Cardiac septum (tissue), 1 donor: ENCODE measurements at regions not wholly inside any gene's neighbourhood (a gene's known extent, or its start where the extent isn't known, plus 50 kb on each side); places are given as distances from the start of the nearest gene placed in this dataset.
"Not testable (repeated sequence)": the region's sequence is repeated elsewhere in the genome, so short reads cannot be mapped to it uniquely, and the experiment has no call there.

ENCODE experiments used
- DNase-seq: peaks from one replicate; pipeline ENCODE4 v3.0.0-alpha.2; 2020; ENCODE audit warnings: low spot score
- intact Hi-C: fragments of 100-400 bp; cut with DNase I; formaldehyde crosslinking; loops from one replicate; pipeline ENCODE4 v1.14.0; 2022
- donor health status: DM: no; HTN: no; CAD: no.

DNA sequence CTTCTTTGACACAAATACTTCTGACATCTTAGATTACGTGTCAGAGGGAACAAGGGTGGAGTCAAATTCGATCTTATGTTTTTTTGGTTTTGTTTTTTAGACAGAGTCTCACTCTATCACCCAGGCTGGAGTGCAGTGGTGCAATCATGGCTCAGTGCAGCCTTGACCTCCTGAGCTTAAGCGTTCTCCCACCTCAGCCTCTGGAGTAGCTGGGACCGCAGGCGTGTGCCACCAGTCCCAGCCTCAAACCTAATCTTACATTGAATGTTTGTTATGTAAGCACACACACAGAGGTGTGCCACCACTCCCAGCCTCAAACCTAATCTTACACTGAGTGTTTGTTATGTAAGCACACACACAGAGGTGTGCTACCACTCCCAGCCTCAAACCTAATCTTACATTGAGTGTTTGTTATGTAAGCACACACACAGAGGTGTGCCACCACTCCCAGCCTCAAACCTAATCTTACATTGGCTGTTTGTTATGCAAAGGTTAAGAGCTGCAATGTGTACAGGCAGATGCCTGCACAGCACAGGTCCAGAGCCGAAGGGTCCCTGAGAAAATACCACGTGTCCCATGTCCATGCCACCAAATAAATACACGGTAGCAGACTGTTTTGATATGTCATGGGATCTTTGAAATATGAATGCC, 118.0 kb downstream of the ATP6V0E2 start:
- intact Hi-C loops, result not testable (repeated sequence)

GRCh38 chr7:149992366-149992765, 118.6 kb downstream of the ATP6V0E2 start:
- intact Hi-C loops, DNase-seq: not testable (repeated sequence)

More for the DNA sequence above, 118.0 kb downstream of the ATP6V0E2 start:
- DNase-seq, result not testable (repeated sequence)

DNA sequence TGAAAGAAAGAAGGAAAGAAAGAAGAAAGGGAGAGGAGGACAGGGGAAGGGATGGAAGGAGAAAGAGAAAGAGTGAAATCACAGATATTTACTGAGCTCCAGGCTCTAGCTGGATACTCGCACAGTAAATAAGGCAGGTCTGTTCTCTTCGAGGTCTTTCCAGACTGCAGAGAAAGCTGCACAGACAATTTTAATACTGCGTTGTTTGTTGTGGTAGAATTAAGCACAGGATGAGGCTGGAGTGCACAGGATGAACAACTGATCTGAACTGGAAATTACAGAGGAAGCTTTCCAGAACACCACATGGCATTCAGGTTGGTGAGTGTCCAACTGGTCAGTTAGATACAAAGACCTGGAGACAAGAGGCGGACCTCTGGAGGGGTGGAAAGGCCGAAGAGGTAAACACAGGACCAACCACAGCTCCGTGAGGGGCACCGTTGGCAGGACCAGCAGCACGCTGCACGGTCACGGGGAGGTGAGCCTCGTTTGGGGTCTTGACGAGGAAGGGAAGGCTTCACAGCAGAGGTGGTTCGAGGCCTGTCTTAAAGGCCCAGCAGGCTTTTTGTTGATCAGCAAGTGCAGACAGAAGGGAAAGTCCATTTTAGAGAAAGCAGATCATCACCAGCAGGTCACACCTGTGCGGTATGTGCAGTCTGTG, 121.7 kb downstream of the ATP6V0E2 start:
- intact Hi-C loops, DNase-seq: not testable (repeated sequence)

DNA sequence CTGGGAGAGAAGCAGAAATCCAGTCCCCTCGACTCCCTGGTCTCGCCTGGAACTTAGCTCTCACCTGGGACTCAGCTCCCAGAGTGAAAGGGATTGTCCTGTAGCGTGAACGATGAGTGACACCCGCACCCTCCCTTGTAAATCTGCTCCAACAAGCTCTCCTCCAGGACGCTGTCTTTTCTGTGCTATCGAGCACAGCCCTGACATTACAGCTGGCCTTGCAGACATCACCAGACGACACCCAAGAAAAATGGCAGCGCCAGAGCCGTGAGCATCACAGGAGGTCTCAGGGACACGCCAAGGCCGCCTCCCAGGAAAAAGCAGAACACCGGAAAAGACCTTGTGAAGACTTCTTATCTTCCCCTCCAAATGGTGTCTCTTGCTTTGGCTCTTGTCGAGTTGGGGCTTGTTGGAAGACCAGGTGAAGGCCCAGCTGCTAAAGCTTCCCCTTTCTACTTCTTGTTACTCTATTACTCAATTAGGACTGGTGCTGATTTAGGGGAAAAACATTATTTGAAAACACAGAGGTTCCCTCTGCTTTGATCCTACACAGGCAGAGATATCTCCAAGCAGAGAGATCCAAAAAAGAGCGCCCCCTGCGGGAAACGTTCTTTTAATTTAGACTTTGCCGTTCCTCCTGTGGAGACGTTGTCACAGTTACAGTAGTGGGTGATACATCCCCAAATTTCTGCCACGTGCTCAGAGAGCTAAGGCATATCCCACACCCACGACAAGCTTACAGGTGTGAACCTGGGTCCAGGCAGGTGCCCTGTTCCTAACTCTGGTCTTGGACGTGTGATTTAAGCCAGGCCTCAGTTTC, 127.2 kb downstream of the ATP6V0E2 start:
- DNase-seq, intact Hi-C loops: not testable (repeated sequence)

GRCh38 chr7:150003304-150003810, 129.6 kb downstream of the ATP6V0E2 start:
- intact Hi-C loops, result no loop called here
- DNase-seq, result no peak

- DNase-seq, intact Hi-C loops: not testable (repeated sequence)
Measured at GRCh38 chr7:150003973-150004372, 130.2 kb downstream of the ATP6V0E2 start.

GRCh38 chr7:150004843-150005242, 131.1 kb downstream of the ATP6V0E2 start:
- intact Hi-C loops, DNase-seq: not testable (repeated sequence)

DNA sequence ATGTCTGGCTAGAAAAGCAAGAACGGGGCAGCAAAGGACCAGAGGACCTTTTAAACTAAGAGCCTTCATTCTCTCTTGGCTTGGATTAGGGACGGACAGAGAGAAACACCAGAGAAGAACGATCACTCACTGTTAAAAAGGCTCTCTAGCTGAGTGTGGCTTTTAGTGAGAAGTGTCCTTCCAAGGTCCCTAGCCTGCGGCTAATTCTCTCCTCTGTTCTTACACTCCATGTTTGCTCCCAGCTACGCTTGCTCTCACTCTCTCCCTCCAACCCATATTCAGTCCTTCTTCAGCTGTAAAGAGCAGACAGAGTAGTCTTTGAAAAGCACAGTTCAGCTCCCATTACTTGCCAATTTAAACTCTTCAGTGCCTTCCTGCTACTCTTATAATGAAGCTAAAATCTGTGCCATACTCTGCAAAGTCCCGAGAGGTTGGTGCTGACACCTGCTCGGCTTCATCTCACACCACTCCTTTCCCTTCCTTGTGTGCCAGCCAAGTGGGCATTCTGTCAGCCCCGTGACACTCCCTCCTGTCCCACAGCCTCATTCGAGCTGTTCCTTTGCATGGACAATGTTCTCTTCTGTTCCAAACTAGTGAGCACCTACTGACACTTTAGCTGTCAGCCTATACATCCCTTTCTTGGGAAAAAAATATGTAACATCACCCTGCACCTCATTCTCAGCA, 136.0 kb downstream of the ATP6V0E2 start:
- DNase-seq, intact Hi-C loops: not testable (repeated sequence)

GRCh38 chr7:150016651-150017189, 143.0 kb downstream of the ATP6V0E2 start:
- intact Hi-C loops, DNase-seq: not testable (repeated sequence)

DNA sequence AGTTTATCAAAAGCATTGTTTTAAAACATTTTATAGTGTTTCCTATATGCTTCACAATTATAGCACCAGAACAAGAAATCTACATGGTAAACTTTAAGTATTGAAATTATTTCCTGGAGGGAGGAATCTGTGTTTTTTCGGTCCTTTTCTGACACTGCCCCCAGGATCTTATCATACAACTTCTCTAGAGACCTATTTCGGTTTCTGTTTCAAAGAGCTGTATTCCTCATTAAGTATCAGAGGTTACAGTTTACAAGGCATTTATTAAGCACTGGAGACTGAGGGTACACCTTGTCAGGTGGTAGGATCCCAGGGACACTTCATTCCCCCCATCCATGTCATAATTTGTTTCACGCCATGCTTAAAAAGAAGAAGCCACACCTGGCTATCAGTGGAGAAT, 146.4 kb downstream of the ATP6V0E2 start:
- DNase-seq, intact Hi-C loops: not testable (repeated sequence)

DNA sequence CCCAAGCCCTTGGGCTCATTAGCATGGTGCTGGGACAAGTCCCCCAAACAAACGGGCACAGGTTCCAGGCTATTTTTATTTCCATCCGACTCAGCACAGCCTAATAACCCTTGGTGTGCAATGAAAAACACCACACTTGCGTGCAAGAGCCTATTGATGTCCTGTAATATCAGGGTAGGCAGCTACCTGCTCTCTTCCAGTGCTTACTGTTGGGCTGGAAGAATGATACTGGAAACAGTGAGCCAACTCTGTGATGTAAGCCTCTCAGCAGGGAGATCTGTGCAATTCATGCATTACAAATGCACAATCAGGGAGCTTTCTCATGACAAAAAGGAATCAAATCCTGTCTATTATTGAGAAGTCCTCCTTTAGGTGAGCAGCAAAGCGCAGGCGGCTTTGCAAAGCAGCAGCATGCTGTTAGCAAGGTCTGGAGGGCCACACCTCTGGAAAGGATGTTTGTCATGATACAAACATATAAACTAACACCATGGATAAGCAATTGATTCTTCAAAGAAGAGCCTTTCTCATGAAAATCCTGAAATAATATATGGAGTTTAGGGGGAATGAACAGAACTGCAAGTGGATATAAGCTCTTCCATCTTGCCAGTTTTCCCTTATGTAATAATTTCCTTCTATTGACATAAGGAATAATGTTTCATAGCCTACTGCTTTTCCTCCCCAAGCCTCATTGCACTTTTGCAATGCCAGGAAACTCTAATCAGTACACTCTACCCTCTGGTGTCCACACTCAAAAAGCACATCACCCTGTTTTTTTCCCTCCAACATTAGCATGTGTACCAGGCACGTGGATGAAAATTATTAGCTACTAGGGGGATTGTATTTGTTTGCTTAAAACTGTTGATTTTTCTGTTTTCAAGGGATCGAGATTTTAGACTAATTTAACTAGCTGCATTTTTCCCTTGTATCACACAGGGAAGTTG, 151.1 kb downstream of the ATP6V0E2 start:
- intact Hi-C loops, result not testable (repeated sequence)

GRCh38 chr7:150025802-150026201, 152.0 kb downstream of the ATP6V0E2 start:
- intact Hi-C loops, result not testable (repeated sequence)

More for the DNA sequence above, 151.1 kb downstream of the ATP6V0E2 start:
- DNase-seq, result not testable (repeated sequence)

GRCh38 chr7:150028344-150029012, 154.7 kb downstream of the ATP6V0E2 start:
- intact Hi-C loops, result not testable (repeated sequence)

More at GRCh38 chr7:150025802-150026201, 152.0 kb downstream of the ATP6V0E2 start:
- not testable (repeated sequence) for DNase-seq

GRCh38 chr7:150029013-150029389, 155.2 kb downstream of the ATP6V0E2 start:
- intact Hi-C loops, result not testable (repeated sequence)

More at GRCh38 chr7:150028344-150029012, 154.7 kb downstream of the ATP6V0E2 start:
- DNase-seq, result not testable (repeated sequence)

DNA sequence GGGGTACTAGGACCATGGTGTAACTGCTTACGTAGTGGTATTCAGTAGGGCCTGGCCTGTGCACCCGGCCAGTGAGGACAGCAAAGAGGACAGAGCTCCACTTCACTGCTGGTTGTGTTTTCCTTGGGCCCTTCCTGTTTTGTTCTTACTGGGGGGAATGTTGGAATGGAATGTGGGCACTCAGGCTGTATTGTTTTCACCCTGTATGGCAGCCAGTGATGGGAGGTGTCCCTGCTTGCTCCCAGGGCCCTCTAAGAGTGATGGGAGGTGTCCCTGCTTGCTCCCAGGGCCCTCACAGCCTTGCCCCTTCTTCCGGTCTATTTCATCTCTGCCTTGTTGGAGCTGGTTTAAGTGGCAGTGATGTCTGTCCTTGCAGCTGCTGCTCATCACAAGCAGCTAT, 158.0 kb downstream of the ATP6V0E2 start:
- intact Hi-C loops, result not testable (repeated sequence)

More at GRCh38 chr7:150029013-150029389, 155.2 kb downstream of the ATP6V0E2 start:
- not testable (repeated sequence) for DNase-seq

DNA sequence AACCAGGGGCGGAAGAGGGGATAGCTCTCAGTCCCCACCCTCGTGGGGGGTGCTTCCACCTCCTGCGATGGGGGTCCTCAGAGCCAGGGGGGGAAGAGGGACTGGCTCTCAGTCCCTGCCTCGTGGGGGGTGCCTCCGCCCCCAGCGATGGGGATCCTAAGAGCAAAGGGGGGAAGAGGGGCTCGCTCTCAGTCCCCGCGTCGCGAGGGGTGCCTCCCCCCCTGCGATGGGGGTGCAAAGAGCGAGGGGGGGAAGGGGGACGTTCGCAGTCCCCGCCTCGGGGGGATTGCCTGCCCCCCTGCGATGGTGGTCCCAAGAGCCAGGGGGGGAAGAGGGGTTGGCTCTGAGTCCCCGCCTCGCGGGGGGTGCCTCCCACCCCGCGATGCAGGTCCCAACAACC, 159.9 kb downstream of the ATP6V0E2 start:
- DNase-seq, intact Hi-C loops: not testable (repeated sequence)

More for the DNA sequence above, 158.0 kb downstream of the ATP6V0E2 start:
- not testable (repeated sequence) for DNase-seq

DNA sequence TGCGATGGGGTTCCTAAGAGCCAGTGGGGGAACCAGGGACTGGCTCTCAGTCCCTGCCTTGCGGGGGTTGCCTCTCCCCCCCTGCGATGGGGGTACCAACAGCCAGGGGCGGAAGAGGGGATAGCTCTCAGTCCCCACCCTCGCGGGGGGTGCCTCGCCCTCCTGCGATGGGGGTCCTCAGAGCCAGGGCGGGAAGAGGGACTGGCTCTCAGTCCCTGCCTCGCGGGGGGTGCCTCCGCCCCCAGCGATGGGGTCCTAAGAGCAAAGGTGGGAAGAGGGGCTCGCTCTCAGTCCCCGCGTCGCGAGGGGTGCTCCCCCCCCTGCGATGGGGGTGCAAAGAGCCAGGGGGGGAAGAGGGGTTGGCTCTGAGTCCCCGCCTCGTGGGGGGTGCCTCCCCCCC, 162.0 kb downstream of the ATP6V0E2 start:
- intact Hi-C loops, DNase-seq: not testable (repeated sequence)
